Tibial nerve (tissue), 4 donors: ENCODE measurements at regions not wholly inside any gene's neighbourhood (a gene's known extent, or its start where the extent isn't known, plus 50 kb on each side); places are given as distances from the start of the nearest gene placed in this dataset.

Experiments
- DNase-seq, 2 donors: peaks; one replicate each; pipeline ENCODE4 v3.0.0-alpha.2; 2019; ENCODE audit warnings: low spot score in 2 of 2
- H3K27ac ChIP-seq, 4 donors: fragments of 200-600 bp; sonication (generic) in 3 of 4; one replicate each; pipeline ENCODE4 v1.5.1; 2017 to 2019; ENCODE audit warnings: mild to moderate bottlenecking in 1 of 4
- H3K27me3 ChIP-seq, 2 donors: fragments of 200-600 bp; sonication (generic) in 1 of 2; one replicate each; pipeline versions ENCODE4 v1.5.1 to v1.6.0; 2017 to 2019
- H3K36me3 ChIP-seq, 3 donors: fragments of 200-600 bp; sonication (generic); one replicate each; pipeline ENCODE4 v1.5.1; 2018 to 2019
- H3K4me1 ChIP-seq, 4 donors: fragments of 200-600 bp; sonication (generic) in 3 of 4; one replicate each; pipeline ENCODE4 v1.5.1; 2017 to 2019
- H3K4me3 ChIP-seq, 4 donors: fragments of 200-600 bp; sonication (generic) in 3 of 4; one replicate each; pipeline ENCODE4 v1.5.1; 2017 to 2019; ENCODE audit warnings: mild to moderate bottlenecking in 1 of 4, moderate library complexity in 1 of 4
- H3K9me3 ChIP-seq, 4 donors: fragments of 200-600 bp; sonication (generic) in 3 of 4; one replicate each; pipeline ENCODE4 v1.5.1; 2017 to 2019
- EP300 ChIP-seq, 2 donors: sonication (generic); formaldehyde crosslinking; IDR thresholded peaks; one replicate each; pipeline ENCODE4 v1.6.1; 2017; ENCODE audit warnings: antibody characterized with exemption in 2 of 2, mild to moderate bottlenecking in 1 of 2
- POLR2A ChIP-seq, 2 donors: fragments of 450-650 bp; IDR thresholded peaks; one replicate each; pipeline ENCODE4 v1.6.1; 2017; ENCODE audit warnings: antibody characterized with exemption in 2 of 2, mild to moderate bottlenecking in 2 of 2, moderate library complexity in 2 of 2
- WGBS, 2 donors: methylation state at CpG; one replicate each; pipeline ENCODE4 v1.1.5; 2018; 5-methylcytosine and 5-hydroxymethylcytosine counted together
- TF ChIP-seq, protein P1 (sequence below), 5 experiments: fragments of 200-600 bp in 3 of 5; fragments of 450-650 bp in 2 of 5; sonication (generic) in 3 of 5; IDR thresholded peaks; one replicate each; pipeline ENCODE4 v1.5.1; 2016 to 2019; ENCODE audit warnings: antibody characterized with exemption in 5 of 5, mild to moderate bottlenecking in 3 of 5, moderate library complexity in 2 of 5

DNA sequence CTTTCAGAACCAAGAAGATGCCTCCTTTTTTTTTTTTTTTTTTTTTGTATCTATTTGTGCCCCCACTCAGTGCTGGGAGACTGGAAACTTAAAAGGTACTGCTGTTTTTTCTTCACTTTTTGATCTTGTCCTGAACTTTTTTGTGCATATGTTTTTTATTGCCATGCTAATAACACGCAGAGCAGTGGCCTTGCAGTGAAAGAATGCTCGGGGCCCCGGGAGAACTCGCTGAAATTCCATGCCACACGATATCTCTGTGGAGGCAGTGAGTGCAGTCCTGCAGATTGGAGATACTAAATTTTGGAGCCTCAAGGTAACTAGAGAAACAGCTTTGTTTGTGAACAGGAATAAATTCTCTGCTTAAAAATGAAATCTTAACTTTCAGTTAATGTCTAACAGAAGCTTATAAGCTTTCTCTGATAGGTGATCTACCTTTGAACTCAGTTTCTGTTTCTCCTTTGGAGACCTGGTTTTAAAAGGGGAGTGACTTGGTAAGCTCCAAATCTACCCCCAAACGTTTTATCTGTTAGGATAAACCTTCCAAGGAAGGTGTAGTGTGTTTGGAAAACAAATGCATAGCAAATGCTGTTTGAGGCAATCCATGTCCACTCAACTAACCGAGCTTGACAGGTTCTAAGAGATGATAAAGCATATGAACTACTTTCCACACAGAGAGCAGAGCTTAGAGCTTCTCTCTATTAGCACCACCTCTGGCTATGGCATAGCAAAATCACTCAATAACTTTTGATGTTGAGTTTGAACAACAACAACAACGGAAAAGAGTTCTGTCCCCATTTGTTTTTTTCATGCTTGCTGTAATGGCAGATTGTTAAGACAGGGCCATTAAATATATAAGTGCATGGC lies 113.7 kb upstream of the PLXNA2 start:
- H3K27ac ChIP-seq: no peak overlapping the region
- DNase-seq: no peak
- H3K4me1 ChIP-seq: no peaks in the 10 kb centered on the region
- TF ChIP-seq, protein P1, sequence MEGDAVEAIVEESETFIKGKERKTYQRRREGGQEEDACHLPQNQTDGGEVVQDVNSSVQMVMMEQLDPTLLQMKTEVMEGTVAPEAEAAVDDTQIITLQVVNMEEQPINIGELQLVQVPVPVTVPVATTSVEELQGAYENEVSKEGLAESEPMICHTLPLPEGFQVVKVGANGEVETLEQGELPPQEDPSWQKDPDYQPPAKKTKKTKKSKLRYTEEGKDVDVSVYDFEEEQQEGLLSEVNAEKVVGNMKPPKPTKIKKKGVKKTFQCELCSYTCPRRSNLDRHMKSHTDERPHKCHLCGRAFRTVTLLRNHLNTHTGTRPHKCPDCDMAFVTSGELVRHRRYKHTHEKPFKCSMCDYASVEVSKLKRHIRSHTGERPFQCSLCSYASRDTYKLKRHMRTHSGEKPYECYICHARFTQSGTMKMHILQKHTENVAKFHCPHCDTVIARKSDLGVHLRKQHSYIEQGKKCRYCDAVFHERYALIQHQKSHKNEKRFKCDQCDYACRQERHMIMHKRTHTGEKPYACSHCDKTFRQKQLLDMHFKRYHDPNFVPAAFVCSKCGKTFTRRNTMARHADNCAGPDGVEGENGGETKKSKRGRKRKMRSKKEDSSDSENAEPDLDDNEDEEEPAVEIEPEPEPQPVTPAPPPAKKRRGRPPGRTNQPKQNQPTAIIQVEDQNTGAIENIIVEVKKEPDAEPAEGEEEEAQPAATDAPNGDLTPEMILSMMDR (IDR thresholded peaks at IDR 0.05): no peak
- no peak for TF ChIP-seq EP300 (IDR thresholded peaks at IDR 0.05)
- TF ChIP-seq POLR2A (IDR thresholded peaks at IDR 0.05): no peak
- H3K27me3 ChIP-seq: no peaks in the 10 kb centered on the region
- 36 to 37% methylated on average over 8 of the region's 8 CpGs for WGBS, 2 donors
- H3K4me3 ChIP-seq: no peak overlapping the region
- no peaks in the 10 kb centered on the region for H3K36me3 ChIP-seq
- H3K9me3 ChIP-seq: no peaks in the 10 kb centered on the region

DNA sequence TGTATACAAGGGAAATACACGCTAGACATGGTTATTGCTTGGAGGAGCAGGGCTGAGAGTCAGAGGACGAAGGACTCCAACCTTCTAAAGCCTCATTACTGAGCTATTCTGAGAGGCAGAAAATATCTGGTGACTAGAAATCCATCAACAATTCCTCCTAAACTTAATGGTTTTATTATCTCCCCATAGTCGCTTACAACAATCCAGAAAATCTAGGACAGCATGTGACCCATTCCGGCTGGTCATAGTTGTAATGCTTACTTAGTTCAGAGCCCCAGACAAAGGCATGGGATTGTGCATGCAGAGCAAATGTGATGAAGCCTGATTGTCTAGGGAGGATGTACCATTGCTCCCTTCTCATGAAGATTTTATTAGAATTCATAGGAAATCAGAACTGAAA lies 114.5 kb upstream of the PLXNA2 start:
- Histone ChIP-seq H3K9me3 (no peaks in the 10 kb centered on the region), H3K4me3 (no peak overlapping the region), H3K27me3 (no peaks in the 10 kb centered on the region), H3K4me1 (no peaks in the 10 kb centered on the region), H3K27ac (no peak overlapping the region), H3K36me3 (no peaks in the 10 kb centered on the region)
- 66 to 74% methylated on average over 4 of the region's 4 CpGs for WGBS, 2 donors
- no peak for TF ChIP-seq POLR2A (IDR thresholded peaks at IDR 0.05)
- no peak for TF ChIP-seq EP300 (IDR thresholded peaks at IDR 0.05)
- TF ChIP-seq, protein P1 (IDR thresholded peaks at IDR 0.05): no peak
- no peak for DNase-seq

DNA sequence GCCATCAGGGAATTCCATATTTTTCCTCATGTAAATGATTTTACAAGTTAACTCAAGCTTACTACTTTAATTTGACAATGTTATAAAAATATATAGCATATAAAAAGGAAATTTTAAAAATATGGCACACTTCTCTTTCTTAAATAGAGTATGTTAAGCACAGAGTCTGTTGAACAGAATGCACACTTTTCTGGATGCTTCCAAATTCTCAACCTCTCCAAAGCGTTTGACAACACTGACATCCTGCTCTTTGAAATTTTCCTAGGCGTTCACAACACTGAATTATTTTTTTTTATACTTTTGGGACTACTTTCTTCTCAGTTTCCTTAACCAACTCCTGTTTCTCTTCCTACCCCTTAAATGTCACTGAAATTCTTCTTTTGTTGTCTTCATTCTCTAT lies 117.8 kb upstream of the PLXNA2 start:
- WGBS, 2 donors: 69 to 74% methylated on average over 2 of the region's 2 CpGs

DNA sequence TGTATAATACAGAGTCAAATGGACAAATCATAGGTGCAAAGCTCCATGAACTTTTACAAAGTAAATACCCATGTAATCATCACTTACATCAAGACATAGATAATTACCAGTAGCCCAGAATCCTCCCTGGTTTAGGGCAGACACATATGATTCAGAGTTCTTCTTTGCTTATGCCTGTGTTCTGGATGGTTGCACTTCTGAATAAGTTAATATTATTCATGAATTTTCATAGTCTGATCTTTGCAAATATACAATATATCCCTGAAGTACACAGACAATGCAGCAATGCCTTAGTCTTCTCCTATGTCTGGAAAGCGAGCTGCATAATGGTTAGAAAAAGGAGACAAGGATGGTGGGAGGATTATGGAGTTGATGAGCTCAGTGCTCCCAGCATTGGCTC lies 122.4 kb upstream of the PLXNA2 start:
- 71 to 84% methylated on average over 1 of the region's 1 CpG for WGBS, 2 donors
- no peaks in the 10 kb centered on the region for H3K4me1 ChIP-seq
- H3K36me3 ChIP-seq: no peaks in the 10 kb centered on the region

More for the DNA sequence above, 117.8 kb upstream of the PLXNA2 start:
- no peak for DNase-seq
- Histone ChIP-seq H3K27me3 (no peaks in the 10 kb centered on the region), H3K27ac (no peak overlapping the region), H3K36me3 (no peaks in the 10 kb centered on the region), H3K9me3 (peaks cover 0 to 2% (median 0%) of the 10 kb centered on the region in 4 donors), H3K4me1 (no peaks in the 10 kb centered on the region), H3K4me3 (no peak overlapping the region)
- no peak for TF ChIP-seq POLR2A (IDR thresholded peaks at IDR 0.05)
- TF ChIP-seq, protein P1 (IDR thresholded peaks at IDR 0.05): no peak

DNA sequence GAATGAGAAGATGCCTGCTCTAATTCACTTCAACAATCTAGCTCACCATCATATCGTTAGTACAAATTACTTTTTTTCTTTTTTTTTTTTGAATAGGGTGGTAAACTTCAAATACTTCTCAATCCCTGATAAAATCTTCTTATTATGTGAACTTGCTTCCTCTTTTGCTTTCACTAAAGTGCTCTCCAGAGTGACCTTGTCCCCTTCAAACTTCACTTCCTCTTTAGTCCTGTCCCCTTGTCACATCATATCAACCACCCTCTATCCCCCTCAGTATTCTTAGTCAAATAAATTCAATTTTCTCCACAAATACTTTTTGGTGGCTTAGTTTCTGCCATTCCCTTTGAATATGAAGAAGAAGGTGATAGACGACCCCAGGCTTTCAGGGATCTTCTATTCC lies 124.9 kb upstream of the PLXNA2 start:
- Histone ChIP-seq H3K4me1 (no peaks in the 10 kb centered on the region), H3K27me3 (no peaks in the 10 kb centered on the region), H3K27ac (no peak overlapping the region), H3K4me3 (no peak overlapping the region), H3K36me3 (no peaks in the 10 kb centered on the region), H3K9me3 (no peaks in the 10 kb centered on the region)
- no peak for DNase-seq
- TF ChIP-seq POLR2A (IDR thresholded peaks at IDR 0.05): no peak
- TF ChIP-seq EP300 (IDR thresholded peaks at IDR 0.05): no peak
- TF ChIP-seq, protein P1 (IDR thresholded peaks at IDR 0.05): no peak
- WGBS, 2 donors: 47 to 58% methylated on average over 2 of the region's 2 CpGs

More for the DNA sequence above, 122.4 kb upstream of the PLXNA2 start:
- no peak overlapping the region for H3K27ac ChIP-seq
- peaks cover 0 to 2% (median 0%) of the 10 kb centered on the region in 4 donors for H3K9me3 ChIP-seq
- DNase-seq: no peak
- H3K27me3 ChIP-seq: no peaks in the 10 kb centered on the region
- H3K4me3 ChIP-seq: no peak overlapping the region
- TF ChIP-seq POLR2A (IDR thresholded peaks at IDR 0.05) (no peak), EP300 (IDR thresholded peaks at IDR 0.05) (no peak)
- TF ChIP-seq, protein P1 (IDR thresholded peaks at IDR 0.05): no peak
